ENCODE measurements at regions not wholly inside any gene's neighbourhood (a gene's known extent, or its start where the extent isn't known, plus 50 kb on each side); places are given as distances from the start of the nearest gene placed in this dataset.
"Not testable (repeated sequence)": the region's sequence is repeated elsewhere in the genome, so short reads cannot be mapped to it uniquely, and the experiment has no call there.

DNA sequence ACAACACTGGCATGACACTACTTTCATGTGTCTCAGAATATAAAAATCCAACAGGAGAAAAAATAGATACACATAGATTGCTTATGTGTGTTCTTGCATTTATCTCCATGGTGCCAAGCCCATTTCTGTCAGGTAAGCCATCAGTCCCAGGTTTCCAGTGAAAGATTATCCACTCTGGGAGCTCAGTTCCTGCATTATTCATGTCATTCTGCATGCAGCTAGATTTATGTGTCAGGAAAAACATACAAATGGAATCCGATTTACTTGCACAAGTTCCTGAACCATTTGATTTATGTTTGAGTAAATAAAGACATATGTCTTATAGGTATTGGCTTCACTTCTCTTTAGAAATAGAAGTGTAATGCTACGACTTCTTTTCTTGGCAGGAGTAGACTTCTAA is 569.7 kb downstream of the KCNJ2 start:
- Histone ChIP-seq H3K9me2 (replicated peaks; ENCODE audit: low read depth, low read length) (no peaks in the 10 kb centered on the region), H3K36me3 (ENCODE audit: insufficient read depth, low read length) (no peaks in the 10 kb centered on the region), H3K27me3 (ENCODE audit: insufficient read depth, low read length, poor library complexity, severe bottlenecking) (no peaks in the 10 kb centered on the region), H3K79me2 (ENCODE audit: insufficient read depth, low read length) (no peaks in the 10 kb centered on the region), H4K20me1 (ENCODE audit: insufficient read depth, low read length, poor library complexity, severe bottlenecking) (no peaks in the 10 kb centered on the region), H3K9ac (ENCODE audit: low read depth, low read length, poor library complexity, severe bottlenecking) (no peak overlapping the region), H3K4me3 (ENCODE audit: low read length, poor library complexity, severe bottlenecking) (no peak overlapping the region), H3K9me3 (ENCODE audit: insufficient read depth, low read depth, low read length) (no peaks in the 10 kb centered on the region), H3F3A (ENCODE audit: low read depth) (no peaks in the 10 kb centered on the region), H3K4me1 (ENCODE audit: insufficient read depth, low read length, poor library complexity, severe bottlenecking) (no peaks in the 10 kb centered on the region), H2AFZ (ENCODE audit: low read length) (no peak overlapping the region), H3K4me2 (ENCODE audit: low read depth, low read length, poor library complexity, severe bottlenecking) (no peak overlapping the region)
- TF ChIP-seq CTCF (conservative IDR thresholded peaks at IDR 0.05; ENCODE audit: low read length): no peak
- no peak for TF ChIP-seq EZH2phosphoT487 (IDR thresholded peaks at IDR 0.05; ENCODE audit: borderline replicate concordance)

- not testable (repeated sequence) for H4K20me1 ChIP-seq (ENCODE audit: insufficient read depth, low read length, poor library complexity, severe bottlenecking); H3K9me3 ChIP-seq (ENCODE audit: insufficient read depth, low read depth, low read length); H3K27me3 ChIP-seq (ENCODE audit: insufficient read depth, low read length, poor library complexity, severe bottlenecking); H3K4me3 ChIP-seq (ENCODE audit: low read length, poor library complexity, severe bottlenecking); H3K9me2 ChIP-seq (replicated peaks; ENCODE audit: low read depth, low read length); H3K4me1 ChIP-seq (ENCODE audit: insufficient read depth, low read length, poor library complexity, severe bottlenecking); H3F3A ChIP-seq (ENCODE audit: low read depth); H3K36me3 ChIP-seq (ENCODE audit: insufficient read depth, low read length); H3K9ac ChIP-seq (ENCODE audit: low read depth, low read length, poor library complexity, severe bottlenecking); H3K79me2 ChIP-seq (ENCODE audit: insufficient read depth, low read length); H2AFZ ChIP-seq (ENCODE audit: low read length); H3K4me2 ChIP-seq (ENCODE audit: low read depth, low read length, poor library complexity, severe bottlenecking)
These were observed 577.2 kb downstream of the KCNJ2 start for GRCh38 chr17:70746574-70746973.

GRCh38 chr17:70750983-70751382 is 581.7 kb downstream of the KCNJ2 start:
- Histone ChIP-seq H3K4me2 (ENCODE audit: low read depth, low read length, poor library complexity, severe bottlenecking) (no peak overlapping the region), H3K9ac (ENCODE audit: low read depth, low read length, poor library complexity, severe bottlenecking) (no peak overlapping the region), H3K79me2 (ENCODE audit: insufficient read depth, low read length) (no peaks in the 10 kb centered on the region), H4K20me1 (ENCODE audit: insufficient read depth, low read length, poor library complexity, severe bottlenecking) (no peaks in the 10 kb centered on the region), H3K9me2 (replicated peaks; ENCODE audit: low read depth, low read length) (no peaks in the 10 kb centered on the region), H3K36me3 (ENCODE audit: insufficient read depth, low read length) (no peaks in the 10 kb centered on the region), H3K4me3 (ENCODE audit: low read length, poor library complexity, severe bottlenecking) (no peak overlapping the region), H2AFZ (ENCODE audit: low read length) (no peak overlapping the region), H3K4me1 (ENCODE audit: insufficient read depth, low read length, poor library complexity, severe bottlenecking) (no peaks in the 10 kb centered on the region), H3F3A (ENCODE audit: low read depth) (no peaks in the 10 kb centered on the region), H3K27me3 (ENCODE audit: insufficient read depth, low read length, poor library complexity, severe bottlenecking) (no peaks in the 10 kb centered on the region), H3K9me3 (ENCODE audit: insufficient read depth, low read depth, low read length) (no peaks in the 10 kb centered on the region; the same call in 1 of the 2 replicates)
- TF ChIP-seq EZH2phosphoT487 (IDR thresholded peaks at IDR 0.05; ENCODE audit: borderline replicate concordance) (no peak), CTCF (conservative IDR thresholded peaks at IDR 0.05; ENCODE audit: low read length) (no peak)

GRCh38 chr17:70752461-70752860 is 583.1 kb downstream of the KCNJ2 start:
- not testable (repeated sequence) for H3K9ac ChIP-seq (ENCODE audit: low read depth, low read length, poor library complexity, severe bottlenecking); H3K27me3 ChIP-seq (ENCODE audit: insufficient read depth, low read length, poor library complexity, severe bottlenecking); H4K20me1 ChIP-seq (ENCODE audit: insufficient read depth, low read length, poor library complexity, severe bottlenecking); H3K9me2 ChIP-seq (replicated peaks; ENCODE audit: low read depth, low read length); H3K4me3 ChIP-seq (ENCODE audit: low read length, poor library complexity, severe bottlenecking); H3K4me1 ChIP-seq (ENCODE audit: insufficient read depth, low read length, poor library complexity, severe bottlenecking); H3K9me3 ChIP-seq (ENCODE audit: insufficient read depth, low read depth, low read length); H2AFZ ChIP-seq (ENCODE audit: low read length); H3K79me2 ChIP-seq (ENCODE audit: insufficient read depth, low read length); H3F3A ChIP-seq (ENCODE audit: low read depth); H3K36me3 ChIP-seq (ENCODE audit: insufficient read depth, low read length); H3K4me2 ChIP-seq (ENCODE audit: low read depth, low read length, poor library complexity, severe bottlenecking)

Measured in Loucy (cell line).